ENCODE measurements at regions not wholly inside any gene's neighbourhood (a gene's known extent, or its start where the extent isn't known, plus 50 kb on each side); places are given as distances from the start of the nearest gene placed in this dataset.

DNA sequence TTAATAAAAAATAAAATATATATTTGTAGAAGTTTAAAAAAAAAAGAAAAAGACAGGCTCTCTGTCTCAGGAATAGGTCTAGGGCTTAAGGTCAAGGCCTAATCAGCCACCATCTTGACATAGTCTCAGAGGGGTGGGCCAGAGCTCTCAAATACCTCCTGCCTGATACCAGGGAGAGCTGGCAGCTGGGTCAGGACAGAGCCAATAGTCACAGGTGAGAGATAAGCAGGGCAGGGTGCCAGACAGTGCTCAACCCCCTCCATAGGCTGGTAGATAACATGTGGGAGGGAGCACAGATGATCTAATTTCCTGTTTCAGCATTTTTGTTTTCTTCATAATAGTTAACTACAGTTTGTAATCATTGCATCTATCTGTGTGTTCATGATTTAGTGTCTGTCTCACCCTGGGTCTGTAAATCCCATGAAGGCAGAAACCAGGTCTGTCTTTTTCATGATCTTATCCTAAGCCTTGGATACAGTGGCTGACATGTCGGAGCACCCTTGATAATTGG is 152.0 kb upstream of the GRIK3 start:
- no peak for TF ChIP-seq EZH2phosphoT487 (IDR thresholded peaks at IDR 0.05; ENCODE audit: unreplicated experiment)
- TF ChIP-seq, protein P1, sequence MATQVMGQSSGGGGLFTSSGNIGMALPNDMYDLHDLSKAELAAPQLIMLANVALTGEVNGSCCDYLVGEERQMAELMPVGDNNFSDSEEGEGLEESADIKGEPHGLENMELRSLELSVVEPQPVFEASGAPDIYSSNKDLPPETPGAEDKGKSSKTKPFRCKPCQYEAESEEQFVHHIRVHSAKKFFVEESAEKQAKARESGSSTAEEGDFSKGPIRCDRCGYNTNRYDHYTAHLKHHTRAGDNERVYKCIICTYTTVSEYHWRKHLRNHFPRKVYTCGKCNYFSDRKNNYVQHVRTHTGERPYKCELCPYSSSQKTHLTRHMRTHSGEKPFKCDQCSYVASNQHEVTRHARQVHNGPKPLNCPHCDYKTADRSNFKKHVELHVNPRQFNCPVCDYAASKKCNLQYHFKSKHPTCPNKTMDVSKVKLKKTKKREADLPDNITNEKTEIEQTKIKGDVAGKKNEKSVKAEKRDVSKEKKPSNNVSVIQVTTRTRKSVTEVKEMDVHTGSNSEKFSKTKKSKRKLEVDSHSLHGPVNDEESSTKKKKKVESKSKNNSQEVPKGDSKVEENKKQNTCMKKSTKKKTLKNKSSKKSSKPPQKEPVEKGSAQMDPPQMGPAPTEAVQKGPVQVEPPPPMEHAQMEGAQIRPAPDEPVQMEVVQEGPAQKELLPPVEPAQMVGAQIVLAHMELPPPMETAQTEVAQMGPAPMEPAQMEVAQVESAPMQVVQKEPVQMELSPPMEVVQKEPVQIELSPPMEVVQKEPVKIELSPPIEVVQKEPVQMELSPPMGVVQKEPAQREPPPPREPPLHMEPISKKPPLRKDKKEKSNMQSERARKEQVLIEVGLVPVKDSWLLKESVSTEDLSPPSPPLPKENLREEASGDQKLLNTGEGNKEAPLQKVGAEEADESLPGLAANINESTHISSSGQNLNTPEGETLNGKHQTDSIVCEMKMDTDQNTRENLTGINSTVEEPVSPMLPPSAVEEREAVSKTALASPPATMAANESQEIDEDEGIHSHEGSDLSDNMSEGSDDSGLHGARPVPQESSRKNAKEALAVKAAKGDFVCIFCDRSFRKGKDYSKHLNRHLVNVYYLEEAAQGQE (IDR thresholded peaks at IDR 0.05; ENCODE audit: unreplicated experiment): no peak
- no peak for TF ChIP-seq POLR2AphosphoS5 (IDR thresholded peaks at IDR 0.05; ENCODE audit: low read depth)
- TF ChIP-seq, protein P2, sequence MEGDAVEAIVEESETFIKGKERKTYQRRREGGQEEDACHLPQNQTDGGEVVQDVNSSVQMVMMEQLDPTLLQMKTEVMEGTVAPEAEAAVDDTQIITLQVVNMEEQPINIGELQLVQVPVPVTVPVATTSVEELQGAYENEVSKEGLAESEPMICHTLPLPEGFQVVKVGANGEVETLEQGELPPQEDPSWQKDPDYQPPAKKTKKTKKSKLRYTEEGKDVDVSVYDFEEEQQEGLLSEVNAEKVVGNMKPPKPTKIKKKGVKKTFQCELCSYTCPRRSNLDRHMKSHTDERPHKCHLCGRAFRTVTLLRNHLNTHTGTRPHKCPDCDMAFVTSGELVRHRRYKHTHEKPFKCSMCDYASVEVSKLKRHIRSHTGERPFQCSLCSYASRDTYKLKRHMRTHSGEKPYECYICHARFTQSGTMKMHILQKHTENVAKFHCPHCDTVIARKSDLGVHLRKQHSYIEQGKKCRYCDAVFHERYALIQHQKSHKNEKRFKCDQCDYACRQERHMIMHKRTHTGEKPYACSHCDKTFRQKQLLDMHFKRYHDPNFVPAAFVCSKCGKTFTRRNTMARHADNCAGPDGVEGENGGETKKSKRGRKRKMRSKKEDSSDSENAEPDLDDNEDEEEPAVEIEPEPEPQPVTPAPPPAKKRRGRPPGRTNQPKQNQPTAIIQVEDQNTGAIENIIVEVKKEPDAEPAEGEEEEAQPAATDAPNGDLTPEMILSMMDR (conservative IDR thresholded peaks at IDR 0.05; ENCODE audit: low read depth in 2 of 2): no peak
- no peak for TF ChIP-seq EZH2 (IDR thresholded peaks at IDR 0.05; ENCODE audit: low read depth, unreplicated experiment)
- TF ChIP-seq ZNF331 (CRISPR knock-in tag; IDR thresholded peaks at IDR 0.05; ENCODE audit: low read depth): no peak
- TF ChIP-seq, protein P3, sequence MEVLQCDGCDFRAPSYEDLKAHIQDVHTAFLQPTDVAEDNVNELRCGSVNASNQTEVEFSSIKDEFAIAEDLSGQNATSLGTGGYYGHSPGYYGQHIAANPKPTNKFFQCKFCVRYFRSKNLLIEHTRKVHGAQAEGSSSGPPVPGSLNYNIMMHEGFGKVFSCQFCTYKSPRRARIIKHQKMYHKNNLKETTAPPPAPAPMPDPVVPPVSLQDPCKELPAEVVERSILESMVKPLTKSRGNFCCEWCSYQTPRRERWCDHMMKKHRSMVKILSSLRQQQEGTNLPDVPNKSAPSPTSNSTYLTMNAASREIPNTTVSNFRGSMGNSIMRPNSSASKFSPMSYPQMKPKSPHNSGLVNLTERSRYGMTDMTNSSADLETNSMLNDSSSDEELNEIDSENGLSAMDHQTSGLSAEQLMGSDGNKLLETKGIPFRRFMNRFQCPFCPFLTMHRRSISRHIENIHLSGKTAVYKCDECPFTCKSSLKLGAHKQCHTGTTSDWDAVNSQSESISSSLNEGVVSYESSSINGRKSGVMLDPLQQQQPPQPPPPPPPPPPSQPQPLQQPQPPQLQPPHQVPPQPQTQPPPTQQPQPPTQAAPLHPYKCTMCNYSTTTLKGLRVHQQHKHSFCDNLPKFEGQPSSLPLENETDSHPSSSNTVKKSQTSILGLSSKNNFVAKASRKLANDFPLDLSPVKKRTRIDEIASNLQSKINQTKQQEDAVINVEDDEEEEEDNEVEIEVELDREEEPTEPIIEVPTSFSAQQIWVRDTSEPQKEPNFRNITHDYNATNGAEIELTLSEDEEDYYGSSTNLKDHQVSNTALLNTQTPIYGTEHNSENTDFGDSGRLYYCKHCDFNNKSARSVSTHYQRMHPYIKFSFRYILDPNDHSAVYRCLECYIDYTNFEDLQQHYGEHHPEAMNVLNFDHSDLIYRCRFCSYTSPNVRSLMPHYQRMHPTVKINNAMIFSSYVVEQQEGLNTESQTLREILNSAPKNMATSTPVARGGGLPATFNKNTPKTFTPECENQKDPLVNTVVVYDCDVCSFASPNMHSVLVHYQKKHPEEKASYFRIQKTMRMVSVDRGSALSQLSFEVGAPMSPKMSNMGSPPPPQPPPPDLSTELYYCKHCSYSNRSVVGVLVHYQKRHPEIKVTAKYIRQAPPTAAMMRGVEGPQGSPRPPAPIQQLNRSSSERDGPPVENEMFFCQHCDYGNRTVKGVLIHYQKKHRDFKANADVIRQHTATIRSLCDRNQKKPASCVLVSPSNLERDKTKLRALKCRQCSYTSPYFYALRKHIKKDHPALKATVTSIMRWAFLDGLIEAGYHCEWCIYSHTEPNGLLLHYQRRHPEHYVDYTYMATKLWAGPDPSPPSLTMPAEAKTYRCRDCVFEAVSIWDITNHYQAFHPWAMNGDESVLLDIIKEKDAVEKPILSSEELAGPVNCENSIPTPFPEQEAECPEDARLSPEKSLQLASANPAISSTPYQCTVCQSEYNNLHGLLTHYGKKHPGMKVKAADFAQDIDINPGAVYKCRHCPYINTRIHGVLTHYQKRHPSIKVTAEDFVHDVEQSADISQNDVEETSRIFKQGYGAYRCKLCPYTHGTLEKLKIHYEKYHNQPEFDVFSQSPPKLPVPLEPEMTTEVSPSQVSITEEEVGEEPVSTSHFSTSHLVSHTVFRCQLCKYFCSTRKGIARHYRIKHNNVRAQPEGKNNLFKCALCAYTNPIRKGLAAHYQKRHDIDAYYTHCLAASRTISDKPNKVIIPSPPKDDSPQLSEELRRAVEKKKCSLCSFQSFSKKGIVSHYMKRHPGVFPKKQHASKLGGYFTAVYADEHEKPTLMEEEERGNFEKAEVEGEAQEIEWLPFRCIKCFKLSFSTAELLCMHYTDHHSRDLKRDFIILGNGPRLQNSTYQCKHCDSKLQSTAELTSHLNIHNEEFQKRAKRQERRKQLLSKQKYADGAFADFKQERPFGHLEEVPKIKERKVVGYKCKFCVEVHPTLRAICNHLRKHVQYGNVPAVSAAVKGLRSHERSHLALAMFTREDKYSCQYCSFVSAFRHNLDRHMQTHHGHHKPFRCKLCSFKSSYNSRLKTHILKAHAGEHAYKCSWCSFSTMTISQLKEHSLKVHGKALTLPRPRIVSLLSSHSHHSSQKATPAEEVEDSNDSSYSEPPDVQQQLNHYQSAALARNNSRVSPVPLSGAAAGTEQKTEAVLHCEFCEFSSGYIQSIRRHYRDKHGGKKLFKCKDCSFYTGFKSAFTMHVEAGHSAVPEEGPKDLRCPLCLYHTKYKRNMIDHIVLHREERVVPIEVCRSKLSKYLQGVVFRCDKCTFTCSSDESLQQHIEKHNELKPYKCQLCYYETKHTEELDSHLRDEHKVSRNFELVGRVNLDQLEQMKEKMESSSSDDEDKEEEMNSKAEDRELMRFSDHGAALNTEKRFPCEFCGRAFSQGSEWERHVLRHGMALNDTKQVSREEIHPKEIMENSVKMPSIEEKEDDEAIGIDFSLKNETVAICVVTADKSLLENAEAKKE (CRISPR knock-in tag; IDR thresholded peaks at IDR 0.05): no peak
- TF ChIP-seq, protein P4, sequence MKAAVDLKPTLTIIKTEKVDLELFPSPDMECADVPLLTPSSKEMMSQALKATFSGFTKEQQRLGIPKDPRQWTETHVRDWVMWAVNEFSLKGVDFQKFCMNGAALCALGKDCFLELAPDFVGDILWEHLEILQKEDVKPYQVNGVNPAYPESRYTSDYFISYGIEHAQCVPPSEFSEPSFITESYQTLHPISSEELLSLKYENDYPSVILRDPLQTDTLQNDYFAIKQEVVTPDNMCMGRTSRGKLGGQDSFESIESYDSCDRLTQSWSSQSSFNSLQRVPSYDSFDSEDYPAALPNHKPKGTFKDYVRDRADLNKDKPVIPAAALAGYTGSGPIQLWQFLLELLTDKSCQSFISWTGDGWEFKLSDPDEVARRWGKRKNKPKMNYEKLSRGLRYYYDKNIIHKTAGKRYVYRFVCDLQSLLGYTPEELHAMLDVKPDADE (IDR thresholded peaks at IDR 0.05): no peak
